Stimulated activated naive CD8-positive, alpha-beta T cell treated with anti-CD3 and anti-CD28 coated beads, Interleukin-15, Interleukin-2, amounts not matched to agents 100 ng/mL and 50 ng/mL, for 24 hours (primary cell): ENCODE measurements at regions not wholly inside any gene's neighbourhood (a gene's known extent, or its start where the extent isn't known, plus 50 kb on each side); places are given as distances from the start of the nearest gene placed in this dataset.
"Not testable (repeated sequence)": the region's sequence is repeated elsewhere in the genome, so short reads cannot be mapped to it uniquely, and the experiment has no call there.

Experiments
- H3K27ac Mint-ChIP-seq: one replicate; pipeline ENCODE4 v1.8.0; 2021; ENCODE audit warnings: mild to moderate bottlenecking, mixed read lengths
- H3K27me3 Mint-ChIP-seq: one replicate; pipeline ENCODE4 v1.8.0; 2021; ENCODE audit warnings: mixed read lengths
- H3K36me3 Mint-ChIP-seq: one replicate; pipeline ENCODE4 v1.8.0; 2021; ENCODE audit warnings: low read depth, mixed read lengths
- H3K4me1 Mint-ChIP-seq: one replicate; pipeline ENCODE4 v1.8.0; 2021; ENCODE audit warnings: low read depth, mixed read lengths
- H3K4me3 Mint-ChIP-seq: one replicate; pipeline ENCODE4 v1.8.0; 2021; ENCODE audit warnings: mild to moderate bottlenecking, mixed read lengths
- H3K9me3 Mint-ChIP-seq: one replicate; pipeline ENCODE4 v1.8.0; 2021; ENCODE audit warnings: mixed read lengths

- H3K4me3 Mint-ChIP-seq: no peak overlapping the region
- H3K27me3 Mint-ChIP-seq: no peaks in the 10 kb centered on the region
- no peaks in the 10 kb centered on the region for H3K9me3 Mint-ChIP-seq
- H3K27ac Mint-ChIP-seq: no peak overlapping the region
- H3K36me3 Mint-ChIP-seq: no peaks in the 10 kb centered on the region
- no peaks in the 10 kb centered on the region for H3K4me1 Mint-ChIP-seq
These were observed 151.0 kb upstream of the CHST15 start for GRCh38 chr10:124244256-124244877.

GRCh38 chr10:124243702-124244121 lies 150.3 kb upstream of the CHST15 start:
- no peaks in the 10 kb centered on the region for H3K27me3 Mint-ChIP-seq
- no peaks in the 10 kb centered on the region for H3K4me1 Mint-ChIP-seq
- no peak overlapping the region for H3K4me3 Mint-ChIP-seq
- no peaks in the 10 kb centered on the region for H3K9me3 Mint-ChIP-seq
- no peak overlapping the region for H3K27ac Mint-ChIP-seq
- no peaks in the 10 kb centered on the region for H3K36me3 Mint-ChIP-seq

GRCh38 chr10:124242791-124243190 lies 149.4 kb upstream of the CHST15 start:
- Mint-ChIP-seq H3K27me3 (no peaks in the 10 kb centered on the region), H3K9me3 (no peaks in the 10 kb centered on the region), H3K27ac (no peak overlapping the region), H3K4me3 (no peak overlapping the region), H3K36me3 (no peaks in the 10 kb centered on the region), H3K4me1 (no peaks in the 10 kb centered on the region)

GRCh38 chr10:124242365-124242764 lies 149.0 kb upstream of the CHST15 start:
- Mint-ChIP-seq H3K27ac (no peak overlapping the region), H3K36me3 (no peaks in the 10 kb centered on the region), H3K4me1 (no peaks in the 10 kb centered on the region), H3K27me3 (no peaks in the 10 kb centered on the region), H3K4me3 (no peak overlapping the region), H3K9me3 (no peaks in the 10 kb centered on the region)

GRCh38 chr10:124241510-124241909 lies 148.1 kb upstream of the CHST15 start:
- H3K9me3 Mint-ChIP-seq, H3K4me1 Mint-ChIP-seq, H3K27me3 Mint-ChIP-seq, H3K36me3 Mint-ChIP-seq, H3K4me3 Mint-ChIP-seq, H3K27ac Mint-ChIP-seq: not testable (repeated sequence)

- H3K4me1 Mint-ChIP-seq: no peaks in the 10 kb centered on the region
- no peaks in the 10 kb centered on the region for H3K9me3 Mint-ChIP-seq
- no peak overlapping the region for H3K4me3 Mint-ChIP-seq
- no peak overlapping the region for H3K27ac Mint-ChIP-seq
- H3K27me3 Mint-ChIP-seq: no peaks in the 10 kb centered on the region
- no peaks in the 10 kb centered on the region for H3K36me3 Mint-ChIP-seq
These were observed 147.5 kb upstream of the CHST15 start for GRCh38 chr10:124240839-124241291.

- Mint-ChIP-seq H3K27me3 (no peaks in the 10 kb centered on the region), H3K36me3 (no peaks in the 10 kb centered on the region), H3K4me1 (no peaks in the 10 kb centered on the region), H3K4me3 (no peak overlapping the region), H3K9me3 (no peaks in the 10 kb centered on the region), H3K27ac (no peak overlapping the region)
These were observed 146.3 kb upstream of the CHST15 start for GRCh38 chr10:124239696-124240095.

GRCh38 chr10:124239134-124239533 lies 145.7 kb upstream of the CHST15 start:
- Mint-ChIP-seq H3K27me3 (no peaks in the 10 kb centered on the region), H3K36me3 (no peaks in the 10 kb centered on the region), H3K27ac (no peak overlapping the region), H3K4me1 (no peaks in the 10 kb centered on the region), H3K4me3 (no peak overlapping the region), H3K9me3 (no peaks in the 10 kb centered on the region)

GRCh38 chr10:124238367-124238766 lies 145.0 kb upstream of the CHST15 start:
- Mint-ChIP-seq H3K4me3 (no peak overlapping the region), H3K4me1 (no peaks in the 10 kb centered on the region), H3K27ac (no peak overlapping the region), H3K27me3 (no peaks in the 10 kb centered on the region), H3K36me3 (no peaks in the 10 kb centered on the region), H3K9me3 (no peaks in the 10 kb centered on the region)

- no peak overlapping the region for H3K4me3 Mint-ChIP-seq
- no peaks in the 10 kb centered on the region for H3K9me3 Mint-ChIP-seq
These were observed 144.0 kb upstream of the CHST15 start for GRCh38 chr10:124237282-124237961.

GRCh38 chr10:124236816-124237215 lies 143.4 kb upstream of the CHST15 start:
- Mint-ChIP-seq H3K4me3 (no peak overlapping the region), H3K4me1 (no peaks in the 10 kb centered on the region), H3K27ac (no peak overlapping the region), H3K9me3 (no peaks in the 10 kb centered on the region), H3K36me3 (no peaks in the 10 kb centered on the region), H3K27me3 (no peaks in the 10 kb centered on the region)

More at GRCh38 chr10:124237282-124237961, 144.0 kb upstream of the CHST15 start:
- Mint-ChIP-seq H3K36me3 (no peaks in the 10 kb centered on the region), H3K27ac (no peak overlapping the region), H3K27me3 (no peaks in the 10 kb centered on the region), H3K4me1 (no peaks in the 10 kb centered on the region)

- Mint-ChIP-seq H3K9me3 (peaks cover under 1% of the 10 kb centered on the region), H3K27ac (no peak overlapping the region), H3K4me3 (no peak overlapping the region), H3K4me1 (no peaks in the 10 kb centered on the region), H3K36me3 (no peaks in the 10 kb centered on the region), H3K27me3 (no peaks in the 10 kb centered on the region)
These were observed 142.7 kb upstream of the CHST15 start for GRCh38 chr10:124236136-124236535.

GRCh38 chr10:124235232-124235631 lies 141.8 kb upstream of the CHST15 start:
- Mint-ChIP-seq H3K4me1 (no peaks in the 10 kb centered on the region), H3K27me3 (no peaks in the 10 kb centered on the region), H3K36me3 (no peaks in the 10 kb centered on the region), H3K9me3 (peaks cover 5% of the 10 kb centered on the region), H3K4me3 (no peak overlapping the region), H3K27ac (no peak overlapping the region)

- Mint-ChIP-seq H3K4me1 (peaks cover 4% of the 10 kb centered on the region), H3K4me3 (no peak overlapping the region), H3K27ac (no peak overlapping the region), H3K36me3 (no peaks in the 10 kb centered on the region), H3K9me3 (peaks cover 15% of the 10 kb centered on the region), H3K27me3 (no peaks in the 10 kb centered on the region)
These were observed 140.2 kb upstream of the CHST15 start for GRCh38 chr10:124233546-124234138.

GRCh38 chr10:124232686-124233545 lies 139.5 kb upstream of the CHST15 start:
- Mint-ChIP-seq H3K27me3 (no peaks in the 10 kb centered on the region), H3K36me3 (no peaks in the 10 kb centered on the region), H3K4me1 (peaks cover 4% of the 10 kb centered on the region), H3K9me3 (peaks cover 17% of the 10 kb centered on the region), H3K27ac (no peak overlapping the region), H3K4me3 (no peak overlapping the region)
